Common myeloid progenitor, CD34-positive (primary cell): ENCODE measurements at regions not wholly inside any gene's neighbourhood (a gene's known extent, or its start where the extent isn't known, plus 50 kb on each side); places are given as distances from the start of the nearest gene placed in this dataset.

Source experiments
- CTCF ChIA-PET: fragments of 350-600 bp; sonication (Branson Sonifier 250); formaldehyde crosslinking; loops from one replicate; lab custom pipeline; 2021; ENCODE audit warnings: antibody characterized with exemption; lab: Charles Lee
- POLR2A ChIA-PET: fragments of 350-600 bp; sonication (Branson Sonifier 250); formaldehyde crosslinking; loops from one replicate; lab custom pipeline; 2021; ENCODE audit warnings: antibody characterized with exemption; lab: Charles Lee
- DNase-seq, 3 donors: peaks; one replicate each; pipeline versions ENCODE4 v3.0.0 to v3.0.0-alpha.2; 2013
- H3K27ac ChIP-seq, 2 experiments: 1 replicate in 1 of 2; 2 replicates in 1 of 2; pipeline ENCODE4 v1.7.0; 2013; ENCODE audit warnings: inconsistent platforms in 2 of 2, low read length in 2 of 2, mild to moderate bottlenecking in 2 of 2, low read depth in 1 of 2, moderate library complexity in 1 of 2; ENCODE audit not compliant: severe bottlenecking in 2 of 2, insufficient read depth in 1 of 2, poor library complexity in 1 of 2
- H3K27me3 ChIP-seq, 5 experiments: replicated peaks in 2 of 5; 1 replicate in 3 of 5; 2 replicates in 2 of 5; pipeline versions ENCODE4 v1.6.1 to v1.7.0; 2013; ENCODE audit warnings: low read length in 4 of 5, mild to moderate bottlenecking in 2 of 5, moderate library complexity in 2 of 5, inconsistent platforms in 1 of 5; ENCODE audit not compliant: insufficient read depth in 5 of 5, control insufficient read depth in 4 of 5
- H3K36me3 ChIP-seq, 4 experiments: 1 replicate in 2 of 4; 2 replicates in 2 of 4; pipeline versions ENCODE4 v1.6.1 to v1.7.0; 2013; ENCODE audit warnings: low read length in 3 of 4, control low read depth in 1 of 4, mild to moderate bottlenecking in 1 of 4; ENCODE audit not compliant: control insufficient read depth in 4 of 4, insufficient read depth in 4 of 4
- H3K4me1 ChIP-seq, 4 experiments: 1 replicate in 3 of 4; 2 replicates in 1 of 4; pipeline versions ENCODE4 v1.6.1 to v1.7.1; 2013; ENCODE audit warnings: low read length in 3 of 4, mild to moderate bottlenecking in 3 of 4, control low read depth in 1 of 4, inconsistent platforms in 1 of 4, moderate library complexity in 1 of 4; ENCODE audit not compliant: control insufficient read depth in 4 of 4, insufficient read depth in 4 of 4; ENCODE audit errors: control extremely low read depth in 1 of 4
- H3K4me3 ChIP-seq, 7 experiments: 1 replicate in 4 of 7; 2 replicates in 3 of 7; pipeline versions ENCODE4 v1.5.1 to v1.7.0; 2013; ENCODE audit warnings: mild to moderate bottlenecking in 7 of 7, low read length in 6 of 7, moderate library complexity in 6 of 7, inconsistent platforms in 2 of 7, low read depth in 2 of 7, control low read depth in 1 of 7; ENCODE audit not compliant: insufficient read depth in 4 of 7, control insufficient read depth in 1 of 7; ENCODE audit errors: extremely low read depth in 1 of 7
- H3K9me3 ChIP-seq, 5 experiments: 1 replicate in 4 of 5; 2 replicates in 1 of 5; pipeline versions ENCODE4 v1.6.1 to v1.7.1; 2013; ENCODE audit warnings: low read length in 4 of 5, mild to moderate bottlenecking in 2 of 5, inconsistent platforms in 1 of 5, low read depth in 1 of 5, moderate library complexity in 1 of 5; ENCODE audit not compliant: control insufficient read depth in 4 of 5, insufficient read depth in 2 of 5; ENCODE audit errors: control extremely low read depth in 1 of 5
- WGBS: methylation state at CpG from one replicate; pipeline ENCODE4 v1.1.5; 2013; ENCODE audit not compliant: insufficient coverage; 5-methylcytosine and 5-hydroxymethylcytosine counted together

DNA sequence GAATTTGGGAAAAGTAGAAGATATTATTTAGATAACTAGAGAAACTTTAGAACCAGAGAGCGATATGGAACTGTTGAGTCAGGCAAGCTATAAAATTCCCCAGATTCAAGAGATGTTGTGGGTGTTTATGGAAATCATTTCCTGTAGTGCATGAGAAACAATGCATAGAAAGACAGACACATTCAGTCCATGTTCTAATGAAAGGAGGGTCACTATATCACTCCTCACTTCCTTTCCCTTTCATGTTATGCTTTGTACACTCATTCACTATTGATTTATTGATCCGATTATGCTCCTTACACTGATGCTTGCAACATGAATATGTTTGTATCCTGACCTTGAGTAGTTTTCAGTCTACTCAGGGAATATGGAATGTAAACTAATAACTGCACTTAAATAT lies 1459.9 kb upstream of the ALCAM start:
- WGBS = 100% methylated on average over 1 of the region's 2 CpGs
- Histone ChIP-seq H3K36me3 (no peaks in the 10 kb centered on the region), H3K4me3 (no peak overlapping the region), H3K9me3 (no peaks in the 10 kb centered on the region), H3K27me3 (no peaks in the 10 kb centered on the region), H3K4me1 (no peaks in the 10 kb centered on the region), H3K27ac (no peak overlapping the region)
- POLR2A ChIA-PET = no interaction called here
- DNase-seq = no peak
- CTCF ChIA-PET = no interaction called here

DNA sequence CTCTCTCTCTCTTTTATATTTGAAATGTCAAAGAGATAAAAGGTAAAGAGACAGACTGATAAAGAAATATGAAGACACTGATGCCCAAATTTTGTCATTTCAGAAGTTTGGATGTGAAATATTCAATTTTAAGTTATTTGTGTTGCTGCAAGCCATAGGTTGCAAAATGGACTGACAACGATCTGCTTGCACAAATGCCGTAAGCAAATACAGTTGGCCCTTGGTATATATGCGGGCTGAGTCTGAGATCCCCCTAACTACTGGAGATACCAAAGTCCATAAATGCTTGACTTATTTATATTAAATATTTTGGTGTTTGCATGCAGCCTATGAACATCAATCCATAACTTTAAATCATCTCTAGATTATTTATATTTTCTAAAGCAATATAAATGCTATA lies 1459.1 kb upstream of the ALCAM start:
- Histone ChIP-seq H3K4me1 (no peaks in the 10 kb centered on the region), H3K36me3 (no peaks in the 10 kb centered on the region), H3K27me3 (no peaks in the 10 kb centered on the region), H3K4me3 (no peak overlapping the region), H3K27ac (no peak overlapping the region), H3K9me3 (no peaks in the 10 kb centered on the region)
- WGBS = 100% methylated on average over 1 of the region's 3 CpGs
- ChIA-PET CTCF (no interaction called here), POLR2A (no interaction called here)
- no peak for DNase-seq

DNA sequence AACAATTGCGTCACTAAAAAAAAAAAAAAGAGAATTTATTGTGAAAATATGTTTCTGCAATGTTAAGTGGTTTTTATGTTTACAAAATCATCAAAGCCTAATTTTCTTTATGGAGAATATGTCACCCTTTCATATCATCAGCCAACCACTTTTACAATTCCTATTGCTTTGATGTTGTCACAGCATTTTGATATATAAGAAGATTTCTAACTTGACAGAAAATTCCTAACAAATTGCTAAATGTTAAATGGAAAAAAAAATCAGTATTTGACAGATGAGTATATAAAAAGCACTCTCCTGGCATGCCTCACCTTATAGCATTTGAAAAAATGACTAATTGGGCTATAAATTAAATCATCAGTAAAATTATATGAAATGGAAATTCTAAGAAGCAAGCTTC lies 1457.3 kb upstream of the ALCAM start:
- no CpG with 5 or more reads among the region's 1 CpG for WGBS
- H3K36me3 ChIP-seq = no peaks in the 10 kb centered on the region
- CTCF ChIA-PET = no interaction called here
- no peak overlapping the region for H3K27ac ChIP-seq
- POLR2A ChIA-PET = no interaction called here
- H3K4me1 ChIP-seq = no peaks in the 10 kb centered on the region
- H3K27me3 ChIP-seq = no peaks in the 10 kb centered on the region
- no peaks in the 10 kb centered on the region for H3K9me3 ChIP-seq
- no peak overlapping the region for H3K4me3 ChIP-seq
- DNase-seq = no peak

DNA sequence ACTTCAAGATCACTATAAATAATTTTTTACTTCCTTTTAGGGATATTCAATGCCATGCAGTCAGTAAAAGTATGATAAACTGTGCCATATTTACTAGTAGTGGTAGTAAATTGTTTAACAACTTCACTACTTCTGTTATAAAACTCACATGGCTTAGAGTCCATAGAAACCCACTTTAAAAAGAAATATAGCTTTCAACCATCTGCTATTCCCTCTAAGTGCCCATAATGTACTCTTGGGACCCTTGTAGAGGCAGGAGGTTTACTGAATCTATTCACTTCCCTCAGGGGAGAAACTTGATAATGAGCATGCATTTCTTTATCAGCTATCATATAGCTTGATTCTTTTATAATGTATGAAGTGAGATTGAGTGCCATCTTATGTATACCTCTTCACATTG lies 1448.4 kb upstream of the ALCAM start:
- DNase-seq = no peak
- Histone ChIP-seq H3K4me3 (no peak overlapping the region), H3K4me1 (no peaks in the 10 kb centered on the region), H3K36me3 (no peaks in the 10 kb centered on the region), H3K27me3 (no peaks in the 10 kb centered on the region), H3K27ac (no peak overlapping the region), H3K9me3 (no peaks in the 10 kb centered on the region)
- POLR2A ChIA-PET = no interaction called here
- CTCF ChIA-PET = no interaction called here

DNA sequence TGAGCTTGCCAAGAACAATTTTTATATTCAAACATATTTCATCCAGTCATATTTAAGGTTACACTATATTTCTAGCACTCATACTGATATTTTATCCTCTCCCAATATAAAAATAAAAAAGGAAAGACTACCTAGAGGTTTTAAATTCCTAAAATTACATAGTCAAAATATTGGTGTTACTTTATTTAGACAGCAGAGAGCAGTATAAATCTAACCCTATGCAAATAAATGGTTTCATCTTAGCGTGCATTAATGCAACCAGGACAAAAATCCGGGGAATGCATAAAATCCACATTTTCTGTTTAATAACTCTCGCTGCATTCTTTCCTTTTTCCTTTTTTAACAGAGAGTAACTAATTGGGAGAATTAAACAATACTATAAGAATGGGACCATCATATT lies 1447.4 kb upstream of the ALCAM start:
- H3K4me3 ChIP-seq = no peak overlapping the region
- no peaks in the 10 kb centered on the region for H3K9me3 ChIP-seq
- no peaks in the 10 kb centered on the region for H3K27me3 ChIP-seq
- no CpG with 5 or more reads among the region's 3 CpGs for WGBS
- POLR2A ChIA-PET = no interaction called here
- CTCF ChIA-PET = no interaction called here
- H3K27ac ChIP-seq = no peak overlapping the region
- H3K36me3 ChIP-seq = no peaks in the 10 kb centered on the region
- no peak for DNase-seq
- no peaks in the 10 kb centered on the region for H3K4me1 ChIP-seq

DNA sequence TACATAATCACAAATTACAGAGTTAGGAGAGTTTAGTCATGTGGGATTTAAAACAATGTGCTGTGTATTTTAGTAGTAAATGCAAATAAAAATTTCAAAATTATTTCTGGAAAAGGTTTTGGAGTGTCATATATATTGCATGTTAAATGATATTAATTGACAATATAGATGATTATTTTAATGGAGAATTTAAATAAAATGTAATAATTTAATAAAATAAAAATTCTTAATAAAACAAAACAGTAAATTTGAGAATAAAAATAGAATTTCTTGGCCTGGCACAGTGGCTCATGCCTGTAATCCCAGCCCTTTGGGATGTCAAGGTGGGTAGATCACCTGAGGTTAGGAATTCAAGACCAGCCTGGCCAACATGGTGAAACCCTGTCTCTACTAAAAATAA lies 1442.8 kb upstream of the ALCAM start:
- no peaks in the 10 kb centered on the region for H3K36me3 ChIP-seq
- H3K9me3 ChIP-seq = no peaks in the 10 kb centered on the region
- H3K4me3 ChIP-seq = no peak overlapping the region
- ChIA-PET POLR2A (no interaction called here), CTCF (no interaction called here)
- DNase-seq = no peak
- no peaks in the 10 kb centered on the region for H3K4me1 ChIP-seq
- H3K27ac ChIP-seq = no peak overlapping the region
- no peaks in the 10 kb centered on the region for H3K27me3 ChIP-seq

DNA sequence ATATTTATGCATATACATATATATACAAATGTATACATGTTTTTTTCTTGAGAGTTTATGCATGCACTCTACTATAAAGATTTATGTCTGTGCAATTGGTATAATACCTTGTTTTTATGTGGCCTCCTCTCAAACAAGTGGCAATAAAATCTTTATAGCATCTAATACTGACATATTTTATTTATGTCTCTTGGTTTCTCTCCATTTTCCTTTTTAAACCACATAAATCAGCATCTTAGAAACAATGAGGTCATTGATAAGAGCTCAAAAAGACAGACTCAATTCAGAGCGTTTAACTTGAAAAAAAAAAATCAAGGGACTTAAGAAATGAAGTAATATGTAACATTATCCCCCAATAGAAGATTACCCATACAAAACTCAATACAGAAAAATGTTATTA lies 1442.2 kb upstream of the ALCAM start:
- H3K4me3 ChIP-seq = no peak overlapping the region
- DNase-seq = no peak
- CTCF ChIA-PET = no interaction called here
- POLR2A ChIA-PET = no interaction called here
- no CpG with 5 or more reads among the region's 1 CpG for WGBS
- H3K27me3 ChIP-seq = no peaks in the 10 kb centered on the region
- no peak overlapping the region for H3K27ac ChIP-seq
- no peaks in the 10 kb centered on the region for H3K36me3 ChIP-seq
- no peaks in the 10 kb centered on the region for H3K9me3 ChIP-seq
- no peaks in the 10 kb centered on the region for H3K4me1 ChIP-seq

DNA sequence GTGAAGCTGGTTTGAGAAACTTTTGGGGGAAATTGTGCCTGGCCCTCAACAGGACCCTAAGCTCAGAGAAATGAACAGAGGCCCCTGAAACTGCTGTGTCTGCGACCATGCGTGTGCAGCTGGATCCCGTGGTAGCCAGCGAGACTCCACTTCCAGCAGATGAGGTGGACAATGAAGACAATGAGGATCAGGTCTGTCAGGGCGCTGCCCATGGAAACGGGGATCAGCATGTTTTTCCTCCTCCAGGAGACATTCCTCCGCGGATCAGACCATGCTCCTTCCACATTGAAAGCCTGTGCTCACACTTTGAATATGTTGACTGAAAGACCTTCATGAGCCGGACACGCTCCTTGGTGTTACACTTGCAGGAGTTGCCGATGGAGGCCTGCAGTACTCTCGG lies 1439.8 kb upstream of the ALCAM start:
- no peaks in the 10 kb centered on the region for H3K27me3 ChIP-seq
- no peak for DNase-seq
- no peaks in the 10 kb centered on the region for H3K4me1 ChIP-seq
- no peak overlapping the region for H3K27ac ChIP-seq
- CTCF ChIA-PET = no interaction called here
- H3K36me3 ChIP-seq = no peaks in the 10 kb centered on the region
- H3K4me3 ChIP-seq = no peak overlapping the region
- no peaks in the 10 kb centered on the region for H3K9me3 ChIP-seq
- POLR2A ChIA-PET = no interaction called here
- WGBS = 94% methylated on average over 8 of the region's 12 CpGs
